SU-DHL-6 (cell line): ENCODE measurements at regions not wholly inside any gene's neighbourhood (a gene's known extent, or its start where the extent isn't known, plus 50 kb on each side); places are given as distances from the start of the nearest gene placed in this dataset.

Experiments used
- H2AFZ ChIP-seq: fragments of 200-600 bp; sonication (generic); 2 replicates; pipeline ENCODE4 v1.6.1; 2014; ENCODE audit warnings: low read depth, mild to moderate bottlenecking, moderate library complexity, mixed read lengths, antibody characterized with exemption, low read length; ENCODE audit not compliant: severe bottlenecking
- H3F3A ChIP-seq: fragments of 200-600 bp; shearing (Covaris generic); 2 replicates; pipeline ENCODE4 v1.6.0; 2016; ENCODE audit warnings: antibody characterized with exemption, mild to moderate bottlenecking; ENCODE audit not compliant: insufficient read depth
- H3K27ac ChIP-seq: fragments of 200-600 bp; sonication (generic); 2 replicates; pipeline ENCODE4 v1.5.1; 2016; ENCODE audit warnings: low read depth, mild to moderate bottlenecking, low read length, moderate library complexity, mixed read lengths
- H3K27me3 ChIP-seq: fragments of 200-600 bp; sonication (generic), shearing (Covaris generic); 2 replicates; pipeline ENCODE4 v1.6.0; 2014; ENCODE audit warnings: mild to moderate bottlenecking, low read length
- H3K36me3 ChIP-seq: fragments of 200-600 bp; sonication (generic); 2 replicates; pipeline ENCODE4 v1.6.1; 2014; ENCODE audit warnings: mild to moderate bottlenecking, low read length, mixed read lengths
- H3K4me2 ChIP-seq: fragments of 300-600, 200-600 bp; shearing (Covaris generic), sonication (generic); 2 replicates; pipeline ENCODE4 v1.6.0; 2014; ENCODE audit warnings: low read length, low read depth, mild to moderate bottlenecking; ENCODE audit not compliant: poor library complexity, severe bottlenecking
- H3K4me3 ChIP-seq: fragments of 200-600 bp; sonication (generic); 2 replicates; pipeline ENCODE4 v1.5.1; 2014; ENCODE audit warnings: antibody characterized with exemption, low read length, mild to moderate bottlenecking, mixed read lengths; ENCODE audit not compliant: insufficient read depth, poor library complexity, severe bottlenecking
- H3K79me2 ChIP-seq: fragments of 200-600 bp; sonication (generic); 2 replicates; pipeline ENCODE4 v1.6.1; 2014; ENCODE audit warnings: mild to moderate bottlenecking, low read length, moderate library complexity; ENCODE audit not compliant: insufficient read depth
- H3K9ac ChIP-seq: fragments of 200-600 bp; sonication (generic); 2 replicates; pipeline ENCODE4 v1.7.0; 2014; ENCODE audit warnings: mild to moderate bottlenecking, low read length
- H3K9me2 ChIP-seq: fragments of 200-600 bp; sonication (generic); replicated peaks from 2 replicates; pipeline ENCODE4 v1.6.1; 2014; ENCODE audit warnings: low read length; ENCODE audit not compliant: insufficient read depth
- H3K9me3 ChIP-seq: fragments of 200-600 bp; sonication (generic); 2 replicates; pipeline ENCODE4 v1.6.1; 2014; ENCODE audit warnings: low read length, mixed read lengths; ENCODE audit not compliant: insufficient read depth
- H4K20me1 ChIP-seq: fragments of 200-600 bp; sonication (generic); 2 replicates; pipeline ENCODE4 v1.6.1; 2014; ENCODE audit warnings: low read depth, mild to moderate bottlenecking, antibody characterized with exemption, low read length, moderate library complexity, mixed read lengths
- EZH2phosphoT487 ChIP-seq: fragments of 200-600 bp; sonication (generic), shearing (Covaris generic); conservative IDR thresholded peaks from 2 replicates; pipeline ENCODE4 v1.6.1; 2018; ENCODE audit warnings: mild to moderate bottlenecking, antibody characterized with exemption, low read length, moderate library complexity, mixed read lengths
- TF ChIP-seq, protein P1 (sequence below): fragments of 200-600 bp; sonication (generic); IDR thresholded peaks from one replicate; pipeline ENCODE4 v1.5.1; 2017; ENCODE audit warnings: antibody characterized with exemption, mild to moderate bottlenecking, low read length, moderate library complexity; ENCODE audit not compliant: insufficient read depth, poor library complexity, severe bottlenecking

DNA sequence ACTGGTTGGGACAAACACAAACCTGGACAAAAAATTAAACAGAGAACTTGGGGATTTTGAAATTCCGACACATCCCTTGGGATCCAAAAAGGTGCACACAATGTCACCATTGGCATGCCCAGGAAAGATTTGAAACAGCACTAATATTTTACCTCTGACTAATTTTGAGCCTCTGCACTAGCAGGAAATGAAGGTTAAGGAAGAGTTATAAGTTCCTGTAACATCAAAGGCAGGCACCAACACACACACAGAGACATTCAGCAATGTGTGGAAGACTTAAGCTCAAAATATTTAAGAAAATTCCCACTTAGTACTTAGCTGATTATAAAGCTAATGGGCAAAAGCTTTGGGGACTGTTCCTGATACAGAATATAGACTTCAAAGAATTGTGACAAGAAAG lies 247.0 kb downstream of the CDH9 start:
- H3K79me2 ChIP-seq: no peaks in the 10 kb centered on the region
- no peaks in the 10 kb centered on the region for H3K9me3 ChIP-seq
- H3F3A ChIP-seq: no peaks in the 10 kb centered on the region
- no peaks in the 10 kb centered on the region for H4K20me1 ChIP-seq
- peak overlapping the region; percentile 10 for H2AFZ ChIP-seq
- H3K27me3 ChIP-seq: no peaks in the 10 kb centered on the region
- no peak overlapping the region for H3K27ac ChIP-seq
- no peak overlapping the region for H3K4me2 ChIP-seq
- TF ChIP-seq EZH2phosphoT487: no peak
- TF ChIP-seq, protein P1, sequence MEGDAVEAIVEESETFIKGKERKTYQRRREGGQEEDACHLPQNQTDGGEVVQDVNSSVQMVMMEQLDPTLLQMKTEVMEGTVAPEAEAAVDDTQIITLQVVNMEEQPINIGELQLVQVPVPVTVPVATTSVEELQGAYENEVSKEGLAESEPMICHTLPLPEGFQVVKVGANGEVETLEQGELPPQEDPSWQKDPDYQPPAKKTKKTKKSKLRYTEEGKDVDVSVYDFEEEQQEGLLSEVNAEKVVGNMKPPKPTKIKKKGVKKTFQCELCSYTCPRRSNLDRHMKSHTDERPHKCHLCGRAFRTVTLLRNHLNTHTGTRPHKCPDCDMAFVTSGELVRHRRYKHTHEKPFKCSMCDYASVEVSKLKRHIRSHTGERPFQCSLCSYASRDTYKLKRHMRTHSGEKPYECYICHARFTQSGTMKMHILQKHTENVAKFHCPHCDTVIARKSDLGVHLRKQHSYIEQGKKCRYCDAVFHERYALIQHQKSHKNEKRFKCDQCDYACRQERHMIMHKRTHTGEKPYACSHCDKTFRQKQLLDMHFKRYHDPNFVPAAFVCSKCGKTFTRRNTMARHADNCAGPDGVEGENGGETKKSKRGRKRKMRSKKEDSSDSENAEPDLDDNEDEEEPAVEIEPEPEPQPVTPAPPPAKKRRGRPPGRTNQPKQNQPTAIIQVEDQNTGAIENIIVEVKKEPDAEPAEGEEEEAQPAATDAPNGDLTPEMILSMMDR: no peak
- H3K9ac ChIP-seq: no peak overlapping the region
- no peaks in the 10 kb centered on the region; the same call in 1 of the 2 replicates for H3K36me3 ChIP-seq
- H3K9me2 ChIP-seq: no peaks in the 10 kb centered on the region
- H3K4me3 ChIP-seq: no peak overlapping the region

DNA sequence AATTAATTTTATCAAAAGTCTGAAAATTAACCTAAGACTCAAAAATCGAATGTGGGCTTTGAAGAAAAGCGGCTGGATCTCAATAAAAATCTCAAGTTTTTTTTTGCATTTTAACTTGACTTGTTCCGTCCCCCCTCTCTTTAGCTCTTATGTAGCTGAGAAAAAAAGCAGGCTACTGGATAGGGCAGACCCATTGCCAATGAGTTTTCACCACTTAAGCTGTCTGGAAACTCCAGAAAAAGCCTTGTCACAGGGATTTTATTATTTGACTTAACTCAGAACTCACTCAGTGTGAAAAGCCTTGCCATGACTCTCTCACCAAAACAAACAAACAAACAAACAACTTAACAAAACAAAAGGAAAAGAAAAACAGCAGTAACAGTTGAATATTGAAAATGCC lies 247.4 kb downstream of the CDH9 start:
- H3K4me3 ChIP-seq: no peak overlapping the region

GRCh38 chr5:26763215-26763614 lies 275.2 kb downstream of the CDH9 start:
- no peak for TF ChIP-seq EZH2phosphoT487
- TF ChIP-seq, protein P1: no peak
- no peak overlapping the region for H3K4me3 ChIP-seq
- H3K9me2 ChIP-seq: no peaks in the 10 kb centered on the region
- H3K9me3 ChIP-seq: no peaks in the 10 kb centered on the region
- no peaks in the 10 kb centered on the region for H3K79me2 ChIP-seq
- no peak overlapping the region for H3K27ac ChIP-seq
- no peak overlapping the region for H3K4me2 ChIP-seq
- no peaks in the 10 kb centered on the region for H3K27me3 ChIP-seq
- H3K9ac ChIP-seq: no peak overlapping the region
- H2AFZ ChIP-seq: no peak overlapping the region
- no peaks in the 10 kb centered on the region for H3F3A ChIP-seq
- no peaks in the 10 kb centered on the region for H3K36me3 ChIP-seq
- no peaks in the 10 kb centered on the region for H4K20me1 ChIP-seq

More for the DNA sequence above, 247.4 kb downstream of the CDH9 start:
- Histone ChIP-seq H3K9me2 (no peaks in the 10 kb centered on the region), H3K4me2 (no peak overlapping the region), H3K27me3 (no peaks in the 10 kb centered on the region), H3K27ac (no peak overlapping the region), H3F3A (no peaks in the 10 kb centered on the region), H3K36me3 (no peaks in the 10 kb centered on the region; the same call in 1 of the 2 replicates), H3K79me2 (no peaks in the 10 kb centered on the region), H2AFZ (peak overlapping the region; percentile 10), H3K9me3 (no peaks in the 10 kb centered on the region), H3K9ac (no peak overlapping the region), H4K20me1 (no peaks in the 10 kb centered on the region)
- no peak for TF ChIP-seq EZH2phosphoT487
- TF ChIP-seq, protein P1: no peak
